SK-N-DZ (cell line): ENCODE measurements at regions not wholly inside any gene's neighbourhood (a gene's known extent, or its start where the extent isn't known, plus 50 kb on each side); places are given as distances from the start of the nearest gene placed in this dataset.
"Not testable (repeated sequence)": the region's sequence is repeated elsewhere in the genome, so short reads cannot be mapped to it uniquely, and the experiment has no call there.

Experiments
- DNase-seq: peaks from one replicate; pipeline ENCODE4 v3.0.0-alpha.2; 2015; ENCODE audit warnings: low spot score

- no peak for DNase-seq
Measured at GRCh38 chr10:44564790-44565189, 179.9 kb upstream of the CXCL12 start.

DNA sequence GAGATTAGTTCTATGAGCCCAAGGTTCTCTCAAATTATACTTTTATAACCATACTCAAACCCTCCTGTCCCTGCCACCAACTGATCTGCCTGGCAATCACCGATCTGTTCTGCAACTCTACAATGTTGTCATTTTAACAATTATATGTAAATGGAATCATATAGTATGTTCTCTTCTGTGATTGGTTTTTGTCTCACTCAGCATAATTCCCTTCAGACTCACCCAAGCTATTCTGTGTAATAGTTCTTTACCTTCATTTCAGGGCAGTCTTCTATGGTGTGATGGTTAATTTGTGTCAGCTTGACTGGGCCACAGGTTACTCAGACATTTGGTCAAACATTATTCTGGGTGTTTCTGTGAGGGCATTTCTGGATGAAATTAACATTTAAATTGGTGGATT lies 181.9 kb upstream of the CXCL12 start:
- no peak for DNase-seq

DNA sequence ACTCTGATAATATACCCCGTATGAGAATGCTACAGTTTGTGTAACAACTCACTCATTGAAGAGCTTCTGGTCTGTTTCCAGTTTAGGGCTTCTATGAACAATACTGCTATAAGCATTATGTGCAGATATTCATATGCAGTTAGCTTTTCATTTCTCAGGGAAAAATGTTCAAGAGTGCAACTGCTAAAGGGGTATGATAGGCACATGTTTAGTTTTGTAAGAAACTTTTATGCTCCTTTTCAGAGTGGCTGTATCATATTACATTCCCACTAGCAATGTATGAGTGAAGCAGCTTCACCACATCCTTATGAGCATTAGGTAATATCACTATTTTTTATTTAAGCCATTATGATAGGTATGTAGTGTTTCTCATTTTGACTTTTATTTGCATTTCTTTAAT lies 182.6 kb upstream of the CXCL12 start:
- no peak for DNase-seq

GRCh38 chr10:44569193-44570091 lies 184.5 kb upstream of the CXCL12 start:
- DNase-seq, result no peak

GRCh38 chr10:44571701-44572100 lies 186.8 kb upstream of the CXCL12 start:
- no peak for DNase-seq

DNA sequence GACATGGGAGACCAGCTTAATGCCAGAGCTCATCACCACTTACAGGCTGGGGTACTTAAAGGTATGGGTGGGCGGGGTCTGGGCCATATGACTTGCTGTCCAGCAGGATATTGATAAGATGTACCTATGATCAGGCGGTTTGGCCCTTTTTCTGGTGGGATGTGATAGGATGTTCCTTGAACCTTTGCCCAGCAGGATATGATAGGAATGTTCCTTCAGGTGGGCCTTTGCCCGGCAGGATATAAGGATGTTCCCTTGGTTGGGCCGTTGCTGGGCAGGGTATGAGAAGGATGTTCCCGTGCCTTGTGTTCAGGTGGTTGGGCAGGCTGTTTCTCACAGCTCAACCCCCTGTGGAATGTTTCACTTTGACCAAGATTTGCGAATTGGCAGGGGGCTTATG lies 187.2 kb upstream of the CXCL12 start:
- DNase-seq, result no peak

GRCh38 chr10:44573821-44574220 lies 188.9 kb upstream of the CXCL12 start:
- no peak for DNase-seq

DNA sequence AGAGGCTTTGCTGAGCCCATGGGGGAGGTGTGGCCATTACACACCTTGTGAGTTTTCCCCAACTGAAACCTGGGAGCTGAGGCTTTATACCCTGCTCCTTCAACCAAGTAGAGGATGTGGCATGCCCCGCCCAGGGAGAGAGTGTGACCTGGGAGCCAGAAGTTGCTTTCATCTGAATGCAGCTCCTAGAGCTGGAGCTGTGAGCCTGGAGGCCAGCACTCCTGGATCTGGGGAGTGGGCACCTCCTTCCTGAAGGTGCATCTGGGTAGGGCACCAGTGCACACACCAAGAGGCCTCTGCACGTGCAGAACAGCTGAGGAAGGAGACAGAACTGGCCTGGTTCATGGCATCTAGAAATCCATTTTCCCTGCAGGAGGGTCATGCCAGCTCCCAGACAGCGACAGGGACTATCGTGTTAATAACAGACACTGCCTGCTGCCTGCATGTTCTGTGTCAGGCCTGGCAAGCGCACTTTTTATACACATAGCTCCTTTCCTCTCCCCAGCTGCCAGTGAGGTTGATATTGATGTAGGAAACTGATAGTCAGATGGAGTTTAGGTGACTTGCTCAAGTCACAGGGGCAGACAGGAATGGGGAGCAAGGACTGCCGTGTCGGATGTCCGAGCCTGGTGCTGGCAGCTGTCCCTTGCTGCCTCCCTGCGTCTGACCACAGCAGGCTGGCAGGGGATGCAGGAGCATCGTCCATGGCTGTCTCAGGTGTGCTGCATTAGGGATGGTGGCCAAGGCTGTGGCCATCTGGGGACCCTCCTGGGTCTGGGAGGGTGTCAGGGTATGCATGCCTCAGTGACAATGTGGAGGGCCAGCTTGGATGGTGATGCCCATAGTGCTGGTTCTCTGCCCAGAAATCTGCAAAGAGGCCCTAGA lies 189.9 kb upstream of the CXCL12 start:
- DNase-seq, result no peak

GRCh38 chr10:44575601-44576380 lies 190.9 kb upstream of the CXCL12 start:
- DNase-seq, result no peak

- DNase-seq, result no peak
Measured at GRCh38 chr10:44576702-44577191, 191.8 kb upstream of the CXCL12 start.

GRCh38 chr10:44577533-44577932 lies 192.6 kb upstream of the CXCL12 start:
- no peak for DNase-seq

GRCh38 chr10:44578271-44578670 lies 193.4 kb upstream of the CXCL12 start:
- DNase-seq, result no peak

DNA sequence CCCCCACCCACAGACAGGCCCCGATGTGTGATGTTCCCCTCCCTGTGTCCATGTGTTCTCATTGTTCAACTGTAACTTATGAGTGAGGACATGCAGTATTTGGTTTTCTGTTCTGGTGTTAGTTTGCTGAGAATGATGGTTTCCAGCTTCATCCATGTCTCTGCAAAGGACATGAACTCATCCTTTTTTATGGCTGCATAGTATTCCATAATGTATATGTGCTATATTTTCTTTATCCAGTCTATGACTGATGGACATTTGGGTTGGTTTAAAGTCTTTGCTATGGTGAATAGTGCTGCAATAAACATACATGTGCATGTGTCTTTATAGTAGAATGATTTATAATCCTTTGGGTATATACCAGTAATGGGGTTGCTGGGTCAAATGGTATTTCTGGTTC lies 194.1 kb upstream of the CXCL12 start:
- DNase-seq, result not testable (repeated sequence)

DNA sequence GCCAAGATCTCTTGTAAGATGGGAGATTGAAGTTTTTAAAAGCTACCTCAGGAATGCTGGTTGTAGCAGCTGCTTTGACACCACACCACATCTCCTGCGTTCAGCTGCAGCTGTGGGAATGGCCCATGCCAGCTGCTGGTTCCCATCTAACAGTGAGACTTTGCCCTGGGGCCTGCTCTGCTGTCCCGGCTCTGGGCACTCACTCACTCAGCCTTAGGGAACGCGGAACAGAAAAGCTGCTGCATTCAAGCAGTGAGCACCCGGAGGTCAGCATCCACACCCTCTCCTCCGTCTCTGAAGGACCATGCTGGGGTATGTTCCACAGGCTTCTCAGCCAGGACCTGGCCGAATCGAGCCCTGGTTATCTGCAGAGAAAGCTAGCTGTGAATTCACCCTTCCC lies 197.1 kb upstream of the CXCL12 start:
- DNase-seq, result no peak

DNA sequence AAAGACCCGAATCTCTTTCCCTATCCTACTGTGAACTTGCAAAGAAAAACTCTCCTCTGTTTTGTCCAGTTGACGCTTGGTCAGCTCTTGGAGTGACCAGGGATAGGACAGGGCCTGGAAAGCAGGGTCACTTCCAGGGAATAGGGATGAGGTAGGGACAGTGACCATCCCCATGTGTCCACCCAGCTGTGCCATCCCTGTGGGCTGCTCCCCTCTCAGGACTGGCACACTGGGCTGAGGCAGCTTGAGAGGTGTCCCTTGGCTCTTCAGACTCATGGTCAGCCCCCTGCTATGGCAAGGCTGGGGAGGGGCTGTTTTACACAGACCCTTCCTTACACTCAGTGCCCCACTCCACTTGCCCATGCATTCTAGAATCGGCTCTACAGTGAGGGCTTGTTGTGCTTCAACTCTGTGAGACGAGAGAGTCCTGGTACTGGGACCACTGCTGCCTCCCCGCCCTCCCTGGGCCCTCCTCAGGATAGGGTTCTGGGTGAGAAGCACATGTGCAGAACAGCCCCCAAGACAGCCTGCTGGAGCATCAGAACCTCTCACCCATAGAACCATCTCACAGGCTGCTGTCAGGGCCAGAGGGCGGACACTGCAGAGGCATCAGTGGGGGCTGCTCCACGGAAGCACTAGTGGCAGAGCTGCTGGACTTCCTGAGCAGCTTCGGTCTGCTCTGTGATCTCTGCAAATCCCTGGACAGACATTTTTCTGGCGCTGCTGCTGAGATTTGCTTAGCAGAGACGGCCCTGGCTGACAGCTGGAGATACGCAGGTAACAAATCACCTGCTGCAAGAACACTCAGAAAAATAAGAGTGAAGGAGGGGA lies 202.8 kb upstream of the CXCL12 start:
- no peak for DNase-seq

GRCh38 chr10:44589181-44589943 lies 204.5 kb upstream of the CXCL12 start:
- no peak for DNase-seq

- DNase-seq, result no peak
Measured at GRCh38 chr10:44589944-44590449, 205.1 kb upstream of the CXCL12 start.

- DNase-seq, result no peak
Measured at GRCh38 chr10:44591911-44592310, 207.0 kb upstream of the CXCL12 start.

- DNase-seq, result no peak
Measured at GRCh38 chr10:44593952-44594351, 209.1 kb upstream of the CXCL12 start.

- DNase-seq, result no peak
Measured at GRCh38 chr10:44607116-44607515, 222.2 kb upstream of the CXCL12 start.
